ENCODE measurements at regions not wholly inside any gene's neighbourhood (a gene's known extent, or its start where the extent isn't known, plus 50 kb on each side); places are given as distances from the start of the nearest gene placed in this dataset.

- peak; percentile 94 for ATAC-seq (ENCODE audit: low FRiP score)
- DNase-seq (ENCODE audit: low spot score), result no peak
- no peak for TF ChIP-seq CTCF (IDR thresholded peaks at IDR 0.05)
These were observed 817.2 kb downstream of the SLITRK1 start for GRCh38 chr13:83065108-83065507.

GRCh38 chr13:83057119-83057518, 825.2 kb downstream of the SLITRK1 start:
- TF ChIP-seq CTCF (IDR thresholded peaks at IDR 0.05), result no peak
- DNase-seq (ENCODE audit: low spot score) (no peak), ATAC-seq (ENCODE audit: low FRiP score) (no peak)

GRCh38 chr13:83056269-83056668, 826.0 kb downstream of the SLITRK1 start:
- no peak for TF ChIP-seq CTCF (IDR thresholded peaks at IDR 0.05)
- DNase-seq (ENCODE audit: low spot score), result no peak
- no peak for ATAC-seq (ENCODE audit: low FRiP score)

GRCh38 chr13:83048419-83048818, 833.9 kb downstream of the SLITRK1 start:
- DNase-seq (ENCODE audit: low spot score) (no peak), ATAC-seq (ENCODE audit: low FRiP score) (no peak)
- TF ChIP-seq CTCF (IDR thresholded peaks at IDR 0.05), result no peak

- DNase-seq (ENCODE audit: low spot score) (no peak), ATAC-seq (ENCODE audit: low FRiP score) (no peak)
- no peak for TF ChIP-seq CTCF (IDR thresholded peaks at IDR 0.05)
These were observed 857.2 kb downstream of the SLITRK1 start for GRCh38 chr13:83024955-83025594.

GRCh38 chr13:83024232-83024631, 858.0 kb downstream of the SLITRK1 start:
- DNase-seq (ENCODE audit: low spot score) (no peak), ATAC-seq (ENCODE audit: low FRiP score) (no peak)
- TF ChIP-seq CTCF (IDR thresholded peaks at IDR 0.05), result no peak

- TF ChIP-seq CTCF (IDR thresholded peaks at IDR 0.05), result no peak
- ATAC-seq (ENCODE audit: low FRiP score) (no peak), DNase-seq (ENCODE audit: low spot score) (no peak)
These were observed 862.3 kb downstream of the SLITRK1 start for GRCh38 chr13:83019986-83020385.

All from omental fat pad (tissue), 3 donors.